ENCODE measurements at regions not wholly inside any gene's neighbourhood (a gene's known extent, or its start where the extent isn't known, plus 50 kb on each side); places are given as distances from the start of the nearest gene placed in this dataset.
A peak's percentile ranks its signal among the peaks of the same experiment; 100 is the strongest.
"Not testable (repeated sequence)": the region's sequence is repeated elsewhere in the genome, so short reads cannot be mapped to it uniquely, and the experiment has no call there.

GRCh38 chr15:50857763-50858162, 50.7 kb upstream of the AP4E1 start:
- DNase-seq, result no peak

DNA sequence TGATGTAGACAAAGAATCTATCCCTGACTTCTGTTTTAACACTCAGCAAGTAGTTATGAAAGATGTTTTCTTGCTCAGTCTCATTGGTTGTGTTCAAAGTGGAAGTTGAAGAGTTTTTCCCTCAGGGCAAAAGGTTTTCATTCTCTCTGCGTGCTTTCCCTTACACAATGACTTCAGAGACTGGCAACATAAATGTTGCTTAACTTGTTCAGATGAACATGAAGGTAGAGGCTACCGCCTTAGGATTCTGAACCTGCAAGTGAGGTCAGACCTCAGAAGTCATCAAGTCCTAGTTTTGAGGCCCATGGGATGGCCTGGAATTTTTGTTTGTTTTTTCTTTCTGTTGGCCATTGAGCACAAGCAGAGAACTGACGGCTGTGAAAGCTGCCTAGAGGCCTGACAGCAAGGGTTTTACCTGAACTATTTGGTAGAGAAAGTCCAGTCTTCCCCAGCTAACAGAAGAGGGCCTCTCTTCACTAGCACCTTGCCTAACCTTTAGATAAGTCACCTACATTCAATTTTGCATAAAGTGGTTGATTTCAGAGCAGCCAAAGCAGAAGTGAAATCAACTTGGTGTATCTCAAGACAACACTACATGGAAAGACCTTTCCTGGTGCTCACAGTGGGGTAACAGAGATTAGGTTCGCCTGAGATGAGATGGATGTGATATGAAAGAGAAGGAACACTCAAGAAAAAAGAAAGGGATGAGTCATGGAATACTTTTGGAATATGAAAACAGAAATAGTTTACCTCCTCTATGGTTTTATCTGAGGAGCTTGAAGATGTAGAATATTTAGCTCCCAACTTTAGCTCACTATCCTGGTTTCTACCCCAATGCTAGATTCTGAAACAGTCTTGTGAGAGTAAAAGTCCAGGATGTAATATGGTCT, 53.6 kb upstream of the AP4E1 start:
- no peak for DNase-seq

DNA sequence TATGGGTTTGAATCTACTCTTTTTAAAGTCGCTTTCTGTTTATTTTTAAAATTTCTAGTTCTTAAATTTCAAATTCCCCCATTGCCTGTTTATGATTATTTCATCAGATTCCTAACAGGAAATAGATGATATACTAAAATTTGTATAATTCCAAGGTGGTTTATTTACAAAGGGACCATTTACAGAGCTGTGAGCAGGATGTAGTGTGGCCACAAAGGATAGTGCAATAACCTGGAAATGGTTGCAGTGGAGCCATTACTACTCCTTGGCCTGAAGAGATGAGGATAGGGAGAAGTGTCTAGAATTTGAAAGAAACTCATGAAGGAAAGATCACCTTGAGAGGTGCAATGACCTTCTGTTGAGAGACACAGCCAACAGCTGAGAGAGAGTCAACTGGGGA, 58.5 kb upstream of the AP4E1 start:
- DNase-seq, result no peak

GRCh38 chr15:50848349-50848748, 60.1 kb upstream of the AP4E1 start:
- DNase-seq, result no peak

- not testable (repeated sequence) for DNase-seq
Measured at GRCh38 chr15:50845181-50845580, 63.3 kb upstream of the AP4E1 start.

DNA sequence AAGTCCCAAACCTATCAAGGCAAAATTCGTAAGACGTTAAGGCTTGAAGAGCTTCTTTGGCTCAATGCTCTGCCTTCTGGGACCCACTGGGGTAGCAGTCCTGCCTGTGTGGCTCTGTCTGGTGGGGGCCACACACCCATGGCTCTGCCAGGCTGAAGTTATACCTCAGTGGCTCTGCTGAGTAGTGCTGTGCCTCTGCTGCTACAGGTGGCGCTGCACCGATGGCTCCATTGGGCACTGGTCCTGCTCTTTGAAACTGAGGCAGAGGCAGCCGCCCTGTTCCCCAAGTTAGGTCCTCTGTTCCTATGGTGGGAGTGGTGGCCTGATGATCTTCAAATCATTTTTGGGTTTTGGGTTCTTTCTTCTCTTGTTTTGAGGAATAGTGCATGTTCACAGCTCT, 68.0 kb upstream of the AP4E1 start:
- no peak for DNase-seq

GRCh38 chr15:50837256-50837770, 71.2 kb upstream of the AP4E1 start:
- no peak for DNase-seq

DNA sequence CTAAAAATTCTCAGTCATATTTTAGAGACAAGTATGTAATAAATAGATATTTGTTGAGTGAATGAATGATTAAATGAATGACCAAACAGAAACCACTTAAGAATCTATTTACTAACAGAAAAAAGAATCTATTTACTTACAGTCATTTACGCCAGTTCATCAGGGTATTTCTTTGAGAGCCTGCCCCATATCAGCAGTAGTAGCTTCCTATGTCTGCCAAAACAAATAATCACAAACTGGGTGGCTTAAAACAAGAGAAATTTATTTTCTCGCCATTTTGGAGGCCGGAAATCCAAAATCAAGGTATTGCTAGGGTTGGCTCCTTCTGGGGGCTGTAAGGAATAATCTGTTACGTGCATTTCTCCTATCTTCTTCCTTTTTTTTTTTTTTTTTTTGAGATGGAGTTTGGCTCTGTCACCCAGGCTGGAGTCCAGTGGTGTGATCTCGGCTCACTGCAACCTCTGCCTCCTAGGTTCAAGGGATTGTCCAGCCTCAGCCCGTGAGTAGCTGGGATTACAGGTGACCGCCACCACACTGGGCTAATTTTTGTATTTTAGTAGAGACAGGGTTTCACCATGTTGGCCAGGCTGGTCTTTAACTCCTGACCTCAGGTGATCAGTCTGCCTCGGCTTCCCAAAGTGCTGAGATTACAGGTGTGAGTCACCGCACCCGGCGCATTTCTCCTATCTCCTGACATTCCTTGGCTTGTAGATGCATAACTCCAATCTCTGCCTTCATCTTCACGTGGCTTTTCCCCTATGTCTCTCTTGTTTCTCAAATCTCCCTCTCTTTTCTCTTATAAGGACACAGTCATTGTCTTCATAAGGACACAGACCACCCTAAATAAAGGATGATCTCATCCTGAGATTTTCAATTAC, 65.2 kb upstream of the SPPL2A start:
- DNase-seq, result no peak

DNA sequence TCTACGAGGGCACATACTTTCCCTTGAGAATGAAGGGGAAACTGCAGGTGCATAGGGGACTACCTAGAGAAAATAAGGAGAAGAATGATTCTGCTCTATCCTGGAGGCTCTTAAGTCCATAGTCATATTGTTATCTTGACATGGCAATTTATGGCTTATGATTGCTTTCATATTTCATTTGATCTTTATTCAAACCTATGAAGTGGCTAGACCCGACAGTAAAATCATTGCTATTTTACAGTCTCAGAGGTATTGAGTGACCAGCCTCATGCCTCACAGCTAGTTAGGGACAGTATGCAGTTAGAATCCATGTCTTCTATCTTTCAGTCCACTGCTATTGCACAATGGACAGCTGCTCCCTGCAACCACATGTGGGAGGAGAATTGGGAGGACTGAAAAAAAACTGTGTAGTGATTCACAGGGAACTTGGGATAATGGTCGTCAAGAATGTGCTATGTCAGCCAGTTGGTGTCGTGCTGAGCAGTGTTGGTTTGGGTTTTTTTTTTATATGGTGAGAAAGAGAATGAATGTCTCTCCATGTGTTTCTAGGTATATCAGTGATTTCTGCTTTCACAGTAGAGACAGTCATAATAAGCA, 63.2 kb upstream of the SPPL2A start:
- peak; percentile 93 for DNase-seq

DNA sequence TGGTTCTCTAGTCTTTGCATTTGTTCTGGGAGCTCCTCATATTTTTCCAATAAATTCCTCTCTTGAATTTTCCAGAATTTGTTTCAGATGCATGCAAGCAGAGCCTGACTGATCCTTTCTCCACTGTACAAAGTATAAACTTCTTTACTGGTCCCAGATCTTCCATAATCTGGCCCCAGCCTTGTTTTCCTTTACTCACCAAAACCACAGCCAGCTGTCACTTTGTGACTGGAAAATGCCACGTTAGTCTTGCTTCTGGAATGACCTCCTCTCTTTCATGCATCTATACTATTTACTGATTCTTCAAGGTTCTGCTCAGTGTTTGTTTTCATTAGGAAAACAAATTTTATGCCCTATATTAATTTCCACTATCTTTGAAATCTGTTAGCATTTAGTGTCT, 60.4 kb upstream of the SPPL2A start:
- peak; percentile 31 for DNase-seq

GRCh38 chr15:50824514-50824913, 59.0 kb upstream of the SPPL2A start:
- no peak for DNase-seq

DNA sequence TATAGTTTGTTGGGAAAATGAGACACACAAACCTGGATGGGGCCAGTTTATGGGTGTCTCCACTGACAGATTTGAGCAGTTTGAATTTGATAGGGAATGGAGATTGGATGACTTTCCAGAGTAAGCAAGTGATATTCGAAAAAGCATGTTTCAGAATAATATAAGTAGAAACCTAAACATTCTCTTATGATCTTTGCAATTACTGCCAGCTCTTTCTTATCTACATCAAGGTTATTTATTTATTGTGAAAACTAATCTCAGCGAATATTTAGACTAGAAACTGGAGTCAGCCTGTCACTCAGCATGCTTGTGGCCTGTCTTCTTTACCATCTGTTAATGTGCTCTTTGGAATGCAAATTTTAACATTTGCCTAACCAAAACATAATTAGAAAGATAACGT, 57.8 kb upstream of the SPPL2A start:
- DNase-seq, result no peak

DNA sequence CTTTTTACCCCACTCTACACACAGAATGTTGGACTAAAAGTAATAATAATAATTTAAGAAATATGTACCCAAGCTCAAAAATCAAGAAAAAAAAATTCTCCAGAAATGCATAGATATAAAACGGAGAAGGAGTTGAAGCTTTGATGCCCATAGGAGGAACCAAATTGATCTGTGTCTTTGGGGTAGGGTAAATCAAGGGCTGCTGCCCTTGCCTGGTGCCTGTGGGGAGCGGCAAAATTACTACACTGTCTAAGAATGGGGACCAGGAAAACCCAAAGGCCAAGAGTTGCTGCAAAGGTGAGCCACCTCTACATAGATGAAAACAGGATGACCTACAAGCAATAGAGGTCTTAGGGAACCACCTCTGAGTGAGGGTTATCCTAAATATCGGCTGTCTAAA, 56.0 kb upstream of the SPPL2A start:
- no peak for DNase-seq

DNA sequence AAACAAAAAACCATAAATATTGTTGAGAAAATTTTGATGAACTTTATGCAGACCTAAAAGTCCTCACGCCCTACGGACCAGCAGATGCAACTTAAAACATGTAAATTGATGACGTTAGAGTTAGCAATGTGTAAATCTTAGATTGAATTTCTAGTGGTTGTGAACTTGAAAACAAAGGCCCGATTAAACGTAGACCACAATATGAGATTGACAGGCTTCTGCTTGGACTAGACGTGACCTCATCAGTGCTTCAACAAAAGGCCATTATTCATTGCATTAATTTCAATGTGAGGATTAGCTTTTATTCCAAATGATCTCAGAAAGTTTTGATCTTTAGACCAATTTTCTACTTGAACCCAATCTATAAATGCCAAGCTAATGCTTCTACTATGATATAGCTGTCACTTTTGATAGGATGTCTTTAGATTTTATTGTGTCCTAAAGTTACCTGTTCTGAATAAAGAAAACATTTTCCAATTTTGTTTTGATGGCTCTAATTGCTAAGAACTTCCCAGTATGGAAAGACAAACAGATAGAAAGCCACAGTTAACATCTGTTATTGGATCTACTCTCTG, 55.4 kb upstream of the SPPL2A start:
- DNase-seq, result no peak

DNA sequence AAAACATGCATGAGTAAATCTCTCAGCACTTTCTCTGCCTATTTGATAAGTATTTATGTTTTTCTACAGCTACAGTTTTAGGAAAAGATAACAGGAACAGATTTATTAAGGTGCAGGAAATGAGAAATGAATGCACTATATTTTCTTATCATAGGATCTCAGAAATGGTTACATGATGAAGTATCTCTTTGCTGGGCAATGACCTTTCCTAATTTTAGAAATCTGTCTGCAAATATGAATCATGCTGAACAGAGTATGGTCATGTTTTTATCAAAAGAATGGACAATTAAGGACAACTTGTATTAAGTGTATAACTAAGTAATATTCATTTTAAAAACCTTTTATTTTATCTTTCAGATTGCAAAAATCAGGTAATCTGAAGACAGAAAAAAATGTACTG, 53.8 kb upstream of the SPPL2A start:
- no peak for DNase-seq

DNA sequence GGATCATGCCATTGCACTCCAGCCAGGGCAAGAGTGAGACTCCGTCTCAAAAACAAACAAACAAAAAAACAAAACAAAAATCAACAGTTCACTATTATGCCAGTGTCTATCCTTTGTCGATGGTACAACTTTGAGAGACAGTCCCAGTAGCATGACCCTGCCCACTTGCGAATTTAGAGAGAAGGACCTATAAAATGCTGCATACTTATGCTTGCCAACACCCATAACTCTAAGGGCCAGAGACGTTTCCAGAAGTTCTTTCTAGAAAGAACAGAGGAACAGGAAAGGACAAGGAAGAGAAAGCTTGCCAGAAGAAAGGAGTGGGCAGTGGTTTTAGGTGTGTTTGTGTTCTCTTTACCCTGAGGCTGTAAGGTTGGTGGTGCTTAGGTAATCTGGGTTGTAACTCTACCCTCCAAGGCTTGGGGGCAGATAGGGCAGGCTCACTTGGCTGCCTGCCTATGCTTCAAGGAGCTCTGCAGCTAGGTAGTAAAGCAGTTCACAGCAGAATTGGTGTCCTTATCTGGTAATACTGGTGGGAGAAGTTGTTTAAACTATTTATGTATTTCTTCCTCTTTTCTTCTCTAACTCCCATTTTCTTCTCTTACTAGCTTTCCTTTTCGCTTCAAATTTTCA, 50.6 kb upstream of the SPPL2A start:
- DNase-seq, result no peak

All from fibroblast of skin of scalp (primary cell).